Stomach (tissue), 8 donors: ENCODE measurements at regions not wholly inside any gene's neighbourhood (a gene's known extent, or its start where the extent isn't known, plus 50 kb on each side); places are given as distances from the start of the nearest gene placed in this dataset.

Source experiments
- DNase-seq, 2 donors: peaks; one replicate each; pipeline versions ENCODE4 v3.0.0 to v3.0.0-alpha.2; 2013 to 2019
- H3K27ac ChIP-seq, 5 donors: fragments of 200-600 bp in 4 of 5; sonication (generic) in 4 of 5; one replicate each; pipeline ENCODE4 v1.5.1; 2013 to 2019; ENCODE audit warnings: mild to moderate bottlenecking in 1 of 5, moderate library complexity in 1 of 5
- H3K27me3 ChIP-seq, 3 donors: fragments of 200-600 bp; sonication (generic); one replicate each; pipeline ENCODE4 v1.5.1; 2017 to 2019; ENCODE audit warnings: mixed run types in 1 of 3
- H3K36me3 ChIP-seq, 4 donors: fragments of 200-600 bp; sonication (generic); 1 replicate in 3 of 4; 2 replicates in 1 of 4; pipeline ENCODE4 v1.5.1; 2016 to 2019
- H3K4me1 ChIP-seq, 4 donors: fragments of 200-600 bp; sonication (generic); one replicate each; pipeline ENCODE4 v1.5.1; 2016 to 2019
- H3K4me3 ChIP-seq, 4 donors: fragments of 200-600 bp; sonication (generic) in 3 of 4; one replicate each; pipeline ENCODE4 v1.5.1; 2016 to 2019; ENCODE audit warnings: mild to moderate bottlenecking in 1 of 4
- H3K9me3 ChIP-seq, 4 donors: fragments of 200-600 bp; sonication (generic); one replicate each; pipeline ENCODE4 v1.5.1; 2016 to 2019
- CTCF ChIP-seq, 7 experiments: fragments of 450-650 bp in 4 of 7; fragments of 200-600 bp in 3 of 7; sonication (generic) in 3 of 7; IDR thresholded peaks; one replicate each; pipeline ENCODE4 v1.5.1; 2016 to 2019; ENCODE audit warnings: antibody characterized with exemption in 7 of 7, control low read depth in 2 of 7, mild to moderate bottlenecking in 1 of 7
- EP300 ChIP-seq: sonication (generic); formaldehyde crosslinking; IDR thresholded peaks from one replicate; pipeline ENCODE4 v1.6.1; 2017; ENCODE audit warnings: antibody characterized with exemption
- POLR2A ChIP-seq, 4 donors: fragments of 450-650 bp; IDR thresholded peaks; one replicate each; pipeline ENCODE4 v1.6.1; 2016; ENCODE audit warnings: antibody characterized with exemption in 4 of 4, control low read depth in 2 of 4, mild to moderate bottlenecking in 1 of 4, moderate library complexity in 1 of 4
- POLR2AphosphoS5 ChIP-seq, 3 donors: sonication (generic); formaldehyde crosslinking; IDR thresholded peaks; one replicate each; pipeline ENCODE4 v1.6.1; 2016; ENCODE audit warnings: antibody characterized with exemption in 3 of 3
- WGBS, 5 donors: extraction: QIAGEN DNeasy Blood & Tissue Kit in 3 of 5; methylation state at CpG; one replicate each; pipeline versions ENCODE4 v1.1.5 to v1.1.7; 2013 to 2018; 5-methylcytosine and 5-hydroxymethylcytosine counted together
- intact Hi-C: fragments of 100-400 bp; cut with DNase I; formaldehyde crosslinking; loops from one replicate; pipeline ENCODE4 v1.15.1; 2023; ENCODE audit warnings: low total_unique reads
- donor health status: healthy with polysubstance abuse.
- donor health status: Bipolar disorder and iron deficiency.
- donor health status: healthy.

- no peak for TF ChIP-seq POLR2A (IDR thresholded peaks at IDR 0.05)
- TF ChIP-seq EP300, result no peak
- TF ChIP-seq CTCF (IDR thresholded peaks at IDR 0.05), result no peak
- no peak for TF ChIP-seq POLR2AphosphoS5 (IDR thresholded peaks at IDR 0.05)
- no peaks in the 10 kb centered on the region for H3K9me3 ChIP-seq
- no peaks in the 10 kb centered on the region for H3K36me3 ChIP-seq
- no peak overlapping the region for H3K4me3 ChIP-seq
- no peak overlapping the region for H3K27ac ChIP-seq
- H3K4me1 ChIP-seq, result peaks cover 0 to 8% (median 0%) of the 10 kb centered on the region in 4 donors
- intact Hi-C loops, result no loop called here
- WGBS, 5 donors, result 70 to 78% (median 74%) methylated on average over 6 of the region's 6 CpGs
- no peaks in the 10 kb centered on the region for H3K27me3 ChIP-seq
- no peak for DNase-seq
Observed at GRCh38 chr3:177935047-177935446, 601.2 kb upstream of the KCNMB2 start.

GRCh38 chr3:177936721-177937120 lies 599.5 kb upstream of the KCNMB2 start:
- Histone ChIP-seq H3K27ac (no peak overlapping the region), H3K27me3 (no peaks in the 10 kb centered on the region), H3K9me3 (no peaks in the 10 kb centered on the region), H3K4me3 (no peak overlapping the region), H3K36me3 (no peaks in the 10 kb centered on the region), H3K4me1 (peaks cover 0 to 8% (median 0%) of the 10 kb centered on the region in 4 donors)
- intact Hi-C loops, result no loop called here
- no peak for DNase-seq
- TF ChIP-seq POLR2A (IDR thresholded peaks at IDR 0.05), result no peak
- TF ChIP-seq CTCF (IDR thresholded peaks at IDR 0.05), result no peak
- WGBS, 5 donors, result 83 to 97% (median 92%) methylated on average over 2 of the region's 2 CpGs

GRCh38 chr3:177942911-177943310 lies 593.3 kb upstream of the KCNMB2 start:
- intact Hi-C loops, result no loop called here
- Histone ChIP-seq H3K9me3 (no peaks in the 10 kb centered on the region), H3K4me3 (no peak overlapping the region), H3K27me3 (no peaks in the 10 kb centered on the region), H3K27ac (no peak overlapping the region), H3K36me3 (no peaks in the 10 kb centered on the region), H3K4me1 (no peaks in the 10 kb centered on the region)
- TF ChIP-seq POLR2A (IDR thresholded peaks at IDR 0.05), result no peak
- no peak for TF ChIP-seq EP300
- no peak for TF ChIP-seq POLR2AphosphoS5 (IDR thresholded peaks at IDR 0.05)
- no peak for TF ChIP-seq CTCF (IDR thresholded peaks at IDR 0.05)
- DNase-seq, result no peak
- 92 to 97% (median 93%) methylated on average over 2 of the region's 2 CpGs for WGBS, 5 donors

GRCh38 chr3:177944228-177944661 lies 592.0 kb upstream of the KCNMB2 start:
- peak in 1 of 2 donors; percentile 21 for DNase-seq
- Histone ChIP-seq H3K4me3 (no peak overlapping the region), H3K27me3 (no peaks in the 10 kb centered on the region), H3K4me1 (no peaks in the 10 kb centered on the region), H3K27ac (no peak overlapping the region), H3K36me3 (no peaks in the 10 kb centered on the region), H3K9me3 (no peaks in the 10 kb centered on the region)
- intact Hi-C loops, result no loop called here
- WGBS, 5 donors, result 59 to 73% (median 66%) methylated on average over 2 of the region's 2 CpGs
- TF ChIP-seq EP300, result no peak

- Histone ChIP-seq H3K36me3 (no peaks in the 10 kb centered on the region), H3K27ac (no peak overlapping the region), H3K9me3 (no peaks in the 10 kb centered on the region), H3K27me3 (no peaks in the 10 kb centered on the region), H3K4me3 (no peak overlapping the region), H3K4me1 (no peaks in the 10 kb centered on the region)
- no peak for DNase-seq
- intact Hi-C loops, result no loop called here
- 85 to 95% (median 92%) methylated on average over 7 of the region's 7 CpGs for WGBS, 5 donors
- TF ChIP-seq CTCF (IDR thresholded peaks at IDR 0.05) (no peak), EP300 (no peak), POLR2A (IDR thresholded peaks at IDR 0.05) (no peak), POLR2AphosphoS5 (IDR thresholded peaks at IDR 0.05) (no peak)
Observed at GRCh38 chr3:177946048-177946447, 590.2 kb upstream of the KCNMB2 start.
